ENCODE measurements at regions not wholly inside any gene's neighbourhood (a gene's known extent, or its start where the extent isn't known, plus 50 kb on each side); places are given as distances from the start of the nearest gene placed in this dataset.

DNA sequence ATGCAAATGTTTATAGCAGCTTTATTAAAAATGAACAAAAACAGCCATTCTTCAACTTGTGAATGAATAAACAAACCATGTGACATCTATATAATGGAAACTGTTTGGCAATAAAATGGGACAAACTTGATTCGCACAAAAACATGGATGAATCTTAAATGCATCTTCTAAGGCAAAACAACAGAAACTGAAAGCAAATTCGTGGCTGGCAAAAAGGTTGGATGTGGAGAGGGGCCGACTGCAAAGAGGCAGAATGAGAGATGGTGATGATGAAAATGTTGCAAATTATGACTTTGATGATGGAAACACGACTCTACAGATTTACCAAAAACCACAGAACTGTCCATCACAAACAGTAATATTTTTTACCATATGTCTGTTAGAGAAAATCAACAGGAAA, 327.0 kb upstream of the NR5A2 start:
- DNase-seq (ENCODE audit: low read depth) = peak; percentile 51

DNA sequence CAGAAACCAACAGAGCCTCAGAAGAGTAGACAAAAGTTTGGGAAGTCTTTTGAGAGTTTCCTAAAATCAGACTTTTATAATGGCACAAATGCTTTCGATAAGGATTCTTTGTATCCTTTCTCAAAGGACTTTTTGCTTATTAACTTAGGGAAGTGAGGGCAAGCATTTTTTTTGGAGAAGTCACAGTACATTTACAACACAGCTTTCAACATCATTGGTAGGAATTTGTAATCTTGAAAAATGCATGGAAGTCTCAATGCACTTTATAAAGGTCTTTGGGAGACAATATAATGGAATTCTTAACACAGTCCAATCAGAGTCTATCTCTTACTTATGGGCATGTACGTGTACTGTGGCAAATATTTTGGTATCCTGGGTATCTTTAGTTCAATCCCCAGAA, 325.8 kb upstream of the NR5A2 start:
- DNase-seq (ENCODE audit: low read depth) = no peak

DNA sequence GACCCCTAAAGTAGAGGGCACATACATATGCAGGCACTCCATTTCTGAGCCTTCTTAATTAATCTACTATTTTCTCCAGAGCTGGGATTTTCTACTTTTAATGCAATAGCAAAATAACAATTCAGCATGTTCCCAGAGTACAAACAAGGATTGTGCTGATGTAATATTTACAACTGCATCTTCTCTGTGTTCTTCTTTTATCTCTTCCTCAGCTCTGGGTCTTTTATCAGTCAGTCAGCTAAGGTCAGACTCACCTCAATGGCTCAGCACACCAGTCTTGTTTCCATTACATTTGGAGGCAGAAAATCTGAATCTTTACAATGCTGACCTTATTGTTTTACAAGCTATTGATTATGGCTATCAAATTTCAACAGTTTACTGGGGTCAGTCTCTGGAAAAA, 323.3 kb upstream of the NR5A2 start:
- DNase-seq (ENCODE audit: low read depth) = no peak

DNA sequence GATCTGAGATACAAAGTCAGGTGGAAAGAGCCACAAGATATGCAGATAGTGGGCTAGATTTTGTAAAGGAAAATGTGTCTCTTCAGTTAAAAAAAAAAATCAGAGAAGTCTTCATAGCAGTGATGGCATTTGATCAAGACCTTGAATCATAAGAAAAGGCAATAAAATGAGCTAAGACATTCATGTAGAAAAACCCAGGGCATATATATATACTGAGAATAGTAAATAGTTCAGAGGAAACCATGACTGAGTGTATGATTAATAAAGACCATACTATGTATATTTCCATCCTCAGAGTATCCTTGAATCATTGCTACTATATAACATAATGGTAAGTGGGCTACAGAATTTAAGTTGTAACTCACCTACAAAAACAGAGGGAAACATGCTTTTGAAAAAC, 321.7 kb upstream of the NR5A2 start:
- no peak for DNase-seq (ENCODE audit: low read depth)

DNA sequence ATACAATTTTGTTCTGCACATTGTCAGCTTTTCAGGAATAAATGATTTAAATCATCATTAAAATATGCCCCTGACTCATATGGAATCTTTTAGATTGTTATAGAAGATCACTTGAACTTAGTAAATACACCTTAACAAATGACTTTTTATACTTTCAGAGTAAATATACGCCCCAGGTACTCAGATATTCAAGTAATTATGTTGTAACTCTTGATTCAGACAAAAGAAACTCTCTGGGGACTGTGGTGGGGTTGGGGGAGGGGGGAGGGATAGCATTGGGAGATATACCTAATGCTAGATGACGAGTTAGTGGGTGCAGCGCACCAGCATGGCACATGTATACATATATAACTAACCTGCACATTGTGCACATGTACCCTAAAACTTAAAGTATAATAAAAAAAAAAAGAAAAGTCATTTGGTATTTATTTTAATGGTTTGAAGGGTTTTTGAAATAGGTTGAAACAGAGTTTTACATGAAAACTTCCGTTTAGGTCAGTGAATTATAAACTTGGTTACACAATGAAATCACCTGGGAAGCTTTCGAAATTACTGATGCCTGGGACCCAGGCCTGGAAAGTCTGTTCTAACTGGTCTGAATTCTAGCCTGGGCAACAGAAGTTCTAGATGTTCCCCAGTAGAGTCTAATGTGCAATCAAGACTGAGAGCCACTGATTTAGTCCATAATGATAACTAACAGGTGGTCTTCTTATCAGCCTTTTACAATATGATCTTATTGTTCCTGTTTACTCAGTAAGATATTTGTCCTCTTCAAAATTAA, 320.5 kb upstream of the NR5A2 start:
- DNase-seq (ENCODE audit: low read depth) = no peak

DNA sequence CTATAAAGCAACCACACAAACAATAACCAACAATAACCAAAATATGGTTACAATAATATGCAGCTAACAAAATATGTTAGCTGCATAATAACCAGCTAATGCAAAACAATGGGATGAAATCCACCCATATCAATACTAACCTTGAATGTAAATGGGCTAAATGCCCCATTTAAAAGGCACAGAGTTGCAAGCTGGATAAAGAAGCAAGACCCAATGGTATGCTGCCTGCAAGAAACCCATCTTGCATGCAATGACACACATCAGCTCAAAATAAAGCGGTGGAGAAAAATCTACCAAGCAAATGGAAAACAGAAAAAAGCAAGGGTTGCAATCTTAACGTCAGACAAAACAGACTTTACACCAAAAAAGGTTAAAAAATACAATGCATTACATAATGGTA, 316.5 kb upstream of the NR5A2 start:
- no peak for DNase-seq (ENCODE audit: low read depth)

DNA sequence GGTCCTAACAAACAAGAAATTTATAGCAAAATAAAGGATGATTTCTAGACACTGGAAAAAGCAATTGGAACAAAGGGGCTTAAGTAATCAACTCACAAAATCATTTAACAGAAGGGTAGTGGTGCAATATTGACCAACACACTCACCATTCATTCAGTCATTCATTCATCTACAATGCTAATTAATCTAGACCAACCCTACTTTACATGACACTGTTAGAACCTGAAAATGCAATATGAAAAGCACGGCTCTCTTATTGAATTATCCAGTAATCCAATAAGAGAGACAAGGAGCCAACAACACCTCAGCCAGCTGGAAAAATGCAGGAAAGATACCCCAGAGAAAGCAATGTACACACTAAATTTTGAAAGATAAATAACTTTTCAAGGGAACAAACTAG, 310.8 kb upstream of the NR5A2 start:
- no peak for DNase-seq (ENCODE audit: low read depth)

DNA sequence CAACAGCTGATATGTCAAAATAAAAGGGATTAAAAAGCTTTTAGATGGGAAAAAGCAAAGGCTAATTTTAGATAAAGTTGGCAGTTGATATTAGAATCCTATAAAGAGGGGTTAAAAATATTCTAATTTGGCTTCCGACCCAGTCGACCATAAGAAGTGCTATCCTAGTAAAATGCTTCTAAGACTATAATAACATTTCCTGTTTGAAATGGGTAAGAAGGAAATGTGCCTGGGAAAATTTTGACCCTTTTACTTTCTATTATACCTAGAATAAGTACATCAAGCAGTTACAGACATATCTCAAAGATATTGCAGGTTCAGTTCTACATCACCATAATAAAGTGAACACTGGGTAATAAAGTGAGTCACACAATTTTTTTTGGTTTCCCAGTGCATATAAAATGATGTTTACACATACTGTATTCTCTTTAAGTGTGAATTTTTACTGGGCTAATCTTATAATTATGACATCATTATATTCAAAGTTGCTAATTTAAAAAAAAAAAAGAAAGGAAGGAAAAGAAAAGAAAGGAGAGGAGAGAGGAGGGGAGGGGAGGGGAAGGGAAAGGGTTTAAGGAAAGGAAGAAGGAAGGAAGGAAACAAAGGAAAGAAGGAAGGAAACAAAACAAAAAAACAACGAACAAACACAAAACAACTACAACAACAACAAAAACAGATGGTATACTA, 308.2 kb upstream of the NR5A2 start:
- no peak for DNase-seq (ENCODE audit: low read depth)

DNA sequence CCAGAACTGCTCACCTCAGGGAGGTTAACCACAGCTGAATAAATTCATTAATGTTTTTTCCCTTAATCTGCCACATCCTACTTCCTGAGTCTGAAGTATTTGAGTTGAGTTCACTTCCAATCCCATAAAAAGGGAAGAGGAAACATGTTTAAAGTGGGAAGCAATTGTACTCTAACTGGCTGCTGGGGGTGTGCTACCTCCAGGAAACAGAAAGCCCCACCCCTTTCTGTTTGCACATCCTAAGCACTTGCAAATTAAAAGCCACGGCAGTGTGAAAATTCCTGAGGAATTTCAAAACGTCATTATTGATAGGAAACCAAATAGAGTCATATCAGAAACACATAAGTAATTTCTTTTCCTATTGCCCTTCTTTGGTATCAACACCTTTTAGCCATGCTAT, 307.0 kb upstream of the NR5A2 start:
- DNase-seq (ENCODE audit: low read depth) = no peak

DNA sequence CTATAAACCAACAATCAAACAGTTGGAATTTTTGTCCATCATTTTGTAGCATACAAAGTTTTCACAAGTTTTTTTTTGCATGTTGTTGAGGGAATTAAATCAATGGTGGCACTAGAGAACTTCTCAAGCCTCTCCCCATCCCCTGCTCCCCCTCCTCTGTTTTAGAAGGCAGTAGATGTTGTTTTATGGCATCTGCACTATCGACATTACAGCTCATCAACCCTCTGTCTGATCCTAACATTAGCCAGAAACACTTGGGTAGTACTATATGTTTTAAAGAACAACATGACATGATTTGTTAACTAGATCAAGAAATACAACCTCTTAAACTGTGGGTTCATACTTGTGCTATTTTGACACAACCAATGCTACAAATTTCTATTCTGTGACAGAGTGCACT, 306.5 kb upstream of the NR5A2 start:
- no peak for DNase-seq (ENCODE audit: low read depth)

DNA sequence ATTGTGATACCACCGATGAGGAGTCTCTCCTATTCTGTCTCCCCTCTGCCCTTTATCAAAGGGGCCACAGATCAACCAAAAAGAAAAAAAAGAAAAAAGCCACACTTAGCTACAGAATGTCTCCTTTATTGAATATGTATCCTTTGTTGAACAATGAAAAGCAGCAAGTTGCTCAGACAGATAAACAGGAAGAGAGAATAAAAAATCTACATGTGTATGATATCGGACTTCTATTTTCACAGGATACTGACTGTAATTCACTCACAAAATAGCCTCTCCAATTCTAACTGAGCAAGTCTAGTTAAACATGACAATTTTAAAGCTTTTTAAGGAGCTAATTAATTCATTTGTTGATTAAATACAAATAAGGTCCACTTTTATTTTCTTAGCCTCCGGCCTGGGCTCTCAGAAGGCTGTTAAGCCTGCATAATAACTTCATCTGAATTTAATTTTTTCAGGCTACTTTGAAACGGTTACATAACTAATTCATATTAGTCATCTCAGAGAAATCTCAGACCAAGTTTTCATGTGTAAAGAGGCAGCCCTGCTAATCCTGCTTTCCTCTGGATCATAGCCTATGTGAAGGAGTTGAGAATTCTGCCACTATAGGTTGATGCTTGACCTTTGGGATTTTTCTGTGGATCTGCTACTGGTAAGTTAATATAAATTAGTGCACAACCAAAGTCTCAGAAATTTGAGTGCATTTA, 304.1 kb upstream of the NR5A2 start:
- DNase-seq (ENCODE audit: low read depth) = no peak

DNA sequence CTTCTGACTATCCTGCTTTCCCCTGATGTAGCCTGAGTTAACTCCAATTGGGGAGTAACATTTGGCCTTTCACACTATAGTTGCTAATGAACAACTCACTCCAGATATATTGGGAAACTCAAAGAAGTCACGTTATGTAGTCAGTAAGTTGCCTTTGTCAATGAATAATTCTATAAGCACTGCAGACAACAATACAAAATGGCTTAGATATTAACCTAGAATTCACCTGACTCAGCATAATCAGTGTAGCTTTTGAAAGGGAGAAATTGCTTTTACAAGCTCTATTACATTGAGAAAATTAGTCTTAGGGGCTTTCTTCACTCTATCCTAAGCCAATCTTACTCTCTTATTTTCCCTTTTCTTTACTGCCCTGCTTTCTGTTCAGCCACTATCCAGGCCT, 303.5 kb upstream of the NR5A2 start:
- DNase-seq (ENCODE audit: low read depth) = no peak

DNA sequence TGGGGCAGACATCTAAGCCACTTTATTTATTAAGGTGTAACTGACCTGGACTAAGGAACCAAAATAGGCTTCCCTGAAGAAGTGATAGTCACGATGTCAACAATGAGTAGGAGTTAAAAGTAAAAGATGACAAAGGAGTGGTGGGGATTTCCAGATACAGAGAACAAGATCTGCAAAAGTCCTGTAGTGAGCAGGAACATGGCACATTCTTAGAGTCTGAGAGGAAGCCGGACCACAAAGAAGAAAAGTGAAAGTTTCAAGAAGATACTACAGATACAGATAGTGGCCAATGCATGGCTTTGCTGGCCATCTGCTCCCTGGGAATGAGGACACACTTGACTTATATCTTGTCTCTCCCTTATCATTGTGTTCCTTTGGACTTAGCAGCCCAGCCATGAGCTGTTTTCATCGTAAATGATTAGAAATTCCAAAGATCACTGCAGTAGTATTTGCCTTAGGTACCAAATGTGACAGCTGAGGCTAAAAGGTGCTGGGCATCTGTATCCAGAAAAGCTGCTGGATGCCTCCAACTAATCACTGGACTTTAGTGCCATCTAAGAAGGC, 302.4 kb upstream of the NR5A2 start:
- DNase-seq (ENCODE audit: low read depth) = no peak

DNA sequence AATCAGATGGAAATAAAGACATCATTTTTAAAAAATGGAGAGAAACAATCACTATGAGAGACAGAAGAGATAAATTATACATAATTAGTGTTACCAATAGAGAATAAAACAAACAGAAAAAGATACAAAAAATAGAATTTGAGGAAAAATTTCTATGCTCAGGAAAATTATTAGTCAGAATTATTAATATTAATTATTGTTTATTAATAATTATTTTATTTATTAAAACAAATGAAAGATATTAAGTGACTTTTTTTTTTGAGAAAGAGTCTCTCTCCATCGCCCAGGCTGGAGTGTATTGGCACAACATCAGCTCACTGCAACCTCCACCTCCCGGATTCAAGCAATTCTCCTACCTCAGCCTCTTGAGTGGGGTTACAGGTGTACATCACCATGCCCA, 299.8 kb upstream of the NR5A2 start:
- no peak for DNase-seq (ENCODE audit: low read depth)

DNA sequence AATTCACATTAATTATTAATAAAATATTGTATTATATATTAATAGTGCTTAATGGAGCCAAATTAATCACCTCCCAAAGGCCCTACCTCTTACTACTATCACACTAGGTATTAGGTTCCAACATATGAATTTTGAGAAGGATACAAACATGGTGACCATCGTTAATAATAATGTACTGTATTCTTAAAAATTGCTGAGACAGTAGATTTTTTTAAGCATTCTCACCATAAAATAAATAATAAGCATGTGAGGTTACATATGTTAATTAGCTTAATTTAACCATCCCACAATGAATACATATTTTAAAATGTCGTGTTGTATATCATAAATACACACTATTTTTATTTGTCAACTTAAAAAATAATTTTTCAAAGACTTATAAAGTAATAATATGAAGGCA, 299.2 kb upstream of the NR5A2 start:
- DNase-seq (ENCODE audit: low read depth) = no peak

DNA sequence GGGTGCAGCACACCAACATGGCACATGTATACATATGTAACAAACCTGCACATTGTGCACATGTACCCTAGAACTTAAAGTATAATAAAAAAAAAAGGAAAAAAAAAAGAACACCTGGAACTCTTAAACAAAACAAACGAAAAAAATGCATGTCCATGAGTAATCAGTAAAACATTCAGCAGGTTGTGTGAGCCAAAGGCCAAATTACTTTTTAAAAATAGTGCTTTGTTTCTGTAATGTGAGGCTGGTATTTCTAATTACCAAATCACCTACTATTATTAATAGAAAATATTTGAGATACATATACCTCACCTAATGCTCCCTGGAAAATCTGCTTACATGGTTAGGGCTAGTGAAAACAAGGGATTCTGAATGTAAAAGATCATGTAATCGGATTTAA, 294.4 kb upstream of the NR5A2 start:
- peak; percentile 11 for DNase-seq (ENCODE audit: low read depth)

DNA sequence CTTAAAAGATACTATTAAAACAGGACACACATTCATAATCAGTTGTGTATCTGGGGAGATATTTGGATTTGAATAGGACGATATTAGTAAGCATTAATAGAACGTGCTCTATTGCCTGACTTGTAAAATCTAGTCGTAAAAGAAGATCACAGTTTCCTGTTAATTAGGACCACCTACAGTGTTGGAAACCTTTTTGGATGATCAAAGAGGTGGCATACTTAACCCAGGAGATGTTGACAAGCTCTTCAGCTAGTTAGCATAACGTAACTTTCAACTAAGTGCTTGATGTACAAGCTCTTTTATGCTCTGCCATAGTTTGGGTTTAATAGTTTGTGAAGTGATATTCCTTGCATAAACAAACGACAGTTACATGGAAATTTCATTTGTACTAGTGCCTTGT, 293.3 kb upstream of the NR5A2 start:
- DNase-seq (ENCODE audit: low read depth) = no peak

DNA sequence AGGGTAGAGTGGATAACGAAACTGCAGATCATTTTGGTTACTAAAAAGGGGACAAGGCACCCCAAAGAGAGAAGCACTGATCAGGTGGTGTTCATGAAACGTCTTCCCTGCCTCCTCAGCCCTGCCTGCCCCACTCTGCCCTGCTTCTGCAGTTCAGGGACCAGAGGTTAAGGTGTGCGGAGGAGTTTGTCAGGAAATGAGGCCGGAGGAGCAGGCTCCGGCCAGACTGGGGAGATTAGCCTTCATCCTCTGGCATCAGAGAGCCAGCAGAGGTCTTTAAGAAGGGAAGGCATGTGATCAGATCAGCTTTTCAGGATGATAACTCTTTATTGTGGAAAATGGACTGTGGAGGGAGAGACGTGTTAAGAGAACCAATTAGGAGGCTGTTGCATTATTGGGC, 291.9 kb upstream of the NR5A2 start:
- no peak for DNase-seq (ENCODE audit: low read depth)

DNA sequence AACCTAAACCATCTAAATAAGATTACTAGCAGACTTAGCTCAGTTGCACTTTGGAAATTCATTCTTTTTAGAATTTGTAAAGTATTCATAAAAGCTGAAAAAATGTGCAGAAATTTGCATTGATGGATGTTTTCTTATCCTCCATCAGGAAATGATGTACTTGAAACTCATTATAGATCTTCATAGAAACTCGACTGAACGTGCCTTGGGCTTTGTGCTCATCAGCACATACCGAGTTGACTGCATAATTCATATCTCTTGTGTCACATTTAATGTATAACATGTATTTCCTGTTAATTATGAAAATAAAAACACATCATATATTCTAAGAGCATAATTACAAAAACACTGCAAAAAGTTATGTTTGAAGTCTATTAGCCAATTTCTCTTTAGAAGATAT, 290.9 kb upstream of the NR5A2 start:
- DNase-seq (ENCODE audit: low read depth) = no peak

DNA sequence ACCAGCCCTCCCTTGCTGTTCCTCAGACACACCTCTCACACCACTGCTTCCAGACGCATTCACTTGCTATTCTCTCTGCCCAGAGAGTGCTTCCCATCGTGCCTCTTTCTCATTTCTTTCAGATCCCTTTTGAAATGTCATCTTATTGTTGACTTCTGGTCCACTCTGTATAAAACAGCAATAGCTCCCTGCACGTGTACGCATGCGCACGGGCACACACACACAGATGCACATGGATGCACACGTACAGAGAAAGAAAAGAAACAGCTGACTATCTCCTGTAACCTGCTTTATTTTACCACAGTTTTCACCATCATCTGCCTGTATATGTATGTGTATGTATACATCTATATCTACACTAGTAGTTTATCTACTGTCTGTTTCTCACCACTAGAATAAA, 285.9 kb upstream of the NR5A2 start:
- no peak for DNase-seq (ENCODE audit: low read depth)

DNA sequence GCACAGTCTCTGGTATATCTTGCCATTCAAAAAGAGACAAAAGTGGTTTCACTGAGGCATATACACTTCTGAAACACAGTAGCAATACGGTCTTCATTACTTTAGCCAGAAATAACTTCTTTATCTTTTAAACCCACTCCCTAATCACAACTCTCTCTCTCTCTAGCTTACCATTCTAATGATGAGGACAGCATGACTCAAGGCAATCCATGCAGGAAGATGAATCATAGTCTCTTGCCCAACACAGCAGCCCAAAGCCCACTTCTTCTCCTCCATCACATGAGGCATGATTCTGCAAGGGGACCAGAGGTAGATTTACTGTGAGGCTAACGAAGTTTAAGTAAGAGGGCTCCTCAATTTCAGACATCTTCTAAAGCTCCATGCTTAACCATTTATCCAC, 285.0 kb upstream of the NR5A2 start:
- peak; percentile 80 for DNase-seq (ENCODE audit: low read depth)

DNA sequence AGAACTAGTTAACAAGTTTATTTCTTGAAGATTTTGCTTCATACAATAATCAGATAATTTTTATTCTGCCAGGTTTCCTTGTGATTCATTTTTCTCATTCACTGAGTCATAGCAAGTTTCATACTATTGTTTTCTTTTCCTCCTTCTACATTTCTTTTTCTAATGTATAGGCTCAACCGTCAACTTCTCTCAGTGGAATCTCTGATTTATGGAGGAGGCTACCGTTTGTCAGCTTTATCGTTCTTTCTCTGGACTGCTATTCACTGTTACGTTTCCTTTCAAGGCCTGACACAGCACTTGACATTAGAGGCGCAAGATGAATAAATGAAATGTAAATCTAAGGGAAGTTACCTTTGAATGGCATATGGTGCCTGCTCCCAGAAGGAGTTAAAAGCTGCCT, 284.3 kb upstream of the NR5A2 start:
- no peak for DNase-seq (ENCODE audit: low read depth)
